LHCN-M2 (cell line): ENCODE measurements at regions not wholly inside any gene's neighbourhood (a gene's known extent, or its start where the extent isn't known, plus 50 kb on each side); places are given as distances from the start of the nearest gene placed in this dataset.
"Not testable (repeated sequence)": the region's sequence is repeated elsewhere in the genome, so short reads cannot be mapped to it uniquely, and the experiment has no call there.

ENCODE experiments used
- DNase-seq: peaks from one replicate; pipeline ENCODE4 v3.0.0-alpha.2; 2012; ENCODE audit warnings: low read depth

DNA sequence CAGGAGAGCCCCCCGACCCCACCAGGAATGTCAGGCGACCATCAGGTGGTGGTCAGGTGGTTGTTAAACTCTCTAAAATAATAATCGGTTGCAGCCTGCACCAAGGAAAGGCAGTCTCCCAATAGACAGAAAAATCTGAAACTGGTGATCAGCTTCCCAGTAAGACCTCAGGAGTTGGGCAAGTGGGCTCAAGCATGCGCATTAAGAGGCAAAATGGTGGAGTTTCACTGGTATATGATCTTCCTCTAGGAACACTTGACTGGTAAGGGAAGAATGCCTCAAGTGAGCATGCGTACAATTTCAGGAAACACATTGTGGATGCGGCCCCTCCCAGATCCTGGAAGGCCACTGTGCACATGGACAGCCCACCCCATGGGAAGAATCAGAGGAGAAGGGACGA lies 619.9 kb downstream of the TYW1 start:
- DNase-seq: no peak

DNA sequence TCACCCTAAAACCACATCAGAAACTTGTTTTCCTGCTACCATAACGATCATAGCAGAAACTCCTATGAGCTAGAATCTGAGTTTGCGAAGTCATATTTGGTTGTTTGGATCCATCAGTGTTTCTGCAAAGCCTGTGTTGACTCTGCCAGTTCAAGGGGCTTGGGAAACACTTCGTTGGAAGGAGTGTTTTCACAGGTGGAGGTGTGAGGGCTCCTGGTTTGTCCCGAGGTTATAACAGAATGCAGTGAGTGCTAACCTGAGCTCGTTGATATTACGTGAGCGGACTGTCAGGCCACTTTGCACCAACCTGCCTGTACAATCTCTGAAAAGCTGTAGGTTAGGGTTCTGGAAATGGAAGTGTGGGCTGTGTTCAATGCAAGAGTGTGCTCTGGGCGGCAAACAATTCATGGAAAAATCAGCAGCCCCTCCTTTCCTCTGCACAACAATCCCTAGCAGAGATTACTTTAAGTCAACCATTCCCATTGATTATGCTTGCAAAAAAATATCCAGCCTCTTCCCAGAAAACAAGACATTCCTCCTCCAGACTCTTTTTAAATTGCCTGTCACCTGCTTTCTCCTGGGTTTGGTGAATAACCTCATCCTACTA lies 622.0 kb downstream of the TYW1 start:
- DNase-seq: no peak

DNA sequence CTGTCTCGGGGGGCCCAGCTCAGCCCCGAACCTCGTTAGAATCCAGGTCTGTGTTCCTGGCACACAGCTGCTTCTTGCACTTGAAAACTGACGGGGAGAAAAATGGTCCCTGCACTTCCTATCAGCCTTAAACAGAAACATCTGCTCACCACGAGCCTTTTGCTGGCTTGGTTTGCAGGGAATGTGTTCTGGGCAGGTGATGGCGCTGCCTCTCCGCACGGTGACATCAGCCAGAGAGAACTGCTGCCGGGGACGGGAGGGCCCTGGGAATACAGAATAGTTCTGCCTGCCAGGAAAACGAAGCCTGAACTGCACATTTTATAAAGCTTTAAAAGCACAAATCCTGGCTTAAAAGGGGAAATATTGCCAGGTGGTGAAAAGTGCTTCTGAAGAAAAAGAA lies 622.5 kb downstream of the TYW1 start:
- no peak for DNase-seq

DNA sequence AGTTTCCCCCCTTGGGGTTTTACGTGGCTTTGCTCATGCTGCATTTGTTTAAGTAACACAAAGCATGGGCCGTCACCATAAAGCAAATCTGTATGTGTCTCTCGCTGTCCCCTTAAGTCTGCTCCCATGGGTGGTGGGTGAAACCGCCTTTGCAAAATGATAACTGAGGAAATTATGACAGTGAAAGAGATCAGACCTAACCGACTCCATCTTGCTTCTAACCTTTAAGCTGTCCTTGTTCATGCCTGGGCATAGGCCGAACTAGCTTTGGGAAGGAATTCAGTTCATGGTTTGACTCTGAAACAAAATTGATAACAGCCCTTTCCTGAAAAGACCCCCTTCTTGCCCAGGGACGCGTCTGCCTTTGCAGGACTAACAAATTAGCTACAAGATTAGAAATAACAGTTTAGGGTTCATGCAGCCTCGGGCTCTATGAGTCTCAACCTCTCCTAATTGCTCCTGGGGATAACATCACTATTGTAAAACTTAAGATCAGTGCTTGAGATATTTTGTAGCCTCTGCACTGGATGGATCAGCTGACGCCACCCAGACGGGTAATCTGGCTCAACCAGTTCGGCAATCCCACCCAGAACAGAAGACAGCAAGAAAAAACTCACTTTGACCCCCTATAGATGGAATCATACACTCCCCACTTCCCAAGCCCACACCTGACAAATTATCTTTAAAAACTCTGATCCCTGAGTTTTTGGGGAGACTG lies 623.7 kb downstream of the TYW1 start:
- no peak for DNase-seq

- no peak for DNase-seq
These were observed 625.1 kb downstream of the TYW1 start for GRCh38 chr7:67621704-67622103.

- no peak for DNase-seq
These were observed 628.7 kb downstream of the TYW1 start for GRCh38 chr7:67625257-67625737.

DNA sequence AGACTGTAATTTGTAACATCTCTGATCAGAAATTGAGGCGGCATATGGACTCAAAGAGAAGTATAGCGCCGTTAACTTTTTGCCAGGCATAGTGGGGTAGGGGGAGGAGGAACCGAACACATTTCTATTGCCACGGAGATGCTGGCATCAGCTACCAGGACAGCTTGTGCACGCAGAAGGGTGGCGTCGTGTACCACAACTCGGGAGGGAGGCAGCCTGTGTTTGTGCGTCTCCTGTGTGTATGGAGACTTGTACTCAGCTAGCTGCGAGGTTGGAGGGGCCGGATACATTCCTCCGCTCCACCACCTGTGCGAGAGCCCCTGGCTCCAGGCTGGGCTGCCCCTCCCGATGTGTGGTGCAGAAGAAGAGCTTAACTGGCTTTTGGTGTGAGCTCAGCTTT lies 634.8 kb downstream of the TYW1 start:
- DNase-seq: no peak

- DNase-seq: no peak
These were observed 638.6 kb downstream of the TYW1 start for GRCh38 chr7:67635271-67635670.

GRCh38 chr7:67636348-67637022 lies 639.9 kb downstream of the TYW1 start:
- no peak for DNase-seq

GRCh38 chr7:67637023-67637358 lies 640.4 kb downstream of the TYW1 start:
- DNase-seq: no peak

DNA sequence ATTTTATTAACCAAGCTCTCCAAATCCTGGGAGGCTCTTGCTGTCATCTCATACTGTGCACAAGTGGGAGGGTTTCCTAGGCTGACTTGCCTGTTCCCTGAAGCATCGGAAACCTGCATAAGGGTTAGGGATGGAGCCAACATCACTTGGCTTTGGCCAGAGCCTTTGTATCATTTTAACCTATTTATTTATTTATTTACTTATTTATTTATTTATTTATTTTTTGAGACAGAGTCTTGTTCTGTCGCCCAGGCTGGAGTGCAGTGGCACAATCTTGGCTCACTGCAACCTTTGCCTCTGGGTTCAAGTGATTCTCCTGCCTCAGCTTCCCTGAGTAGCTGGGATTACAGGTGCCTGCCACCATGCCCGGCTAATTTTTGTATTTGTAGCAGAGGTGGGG lies 645.9 kb downstream of the TYW1 start:
- DNase-seq: not testable (repeated sequence)

DNA sequence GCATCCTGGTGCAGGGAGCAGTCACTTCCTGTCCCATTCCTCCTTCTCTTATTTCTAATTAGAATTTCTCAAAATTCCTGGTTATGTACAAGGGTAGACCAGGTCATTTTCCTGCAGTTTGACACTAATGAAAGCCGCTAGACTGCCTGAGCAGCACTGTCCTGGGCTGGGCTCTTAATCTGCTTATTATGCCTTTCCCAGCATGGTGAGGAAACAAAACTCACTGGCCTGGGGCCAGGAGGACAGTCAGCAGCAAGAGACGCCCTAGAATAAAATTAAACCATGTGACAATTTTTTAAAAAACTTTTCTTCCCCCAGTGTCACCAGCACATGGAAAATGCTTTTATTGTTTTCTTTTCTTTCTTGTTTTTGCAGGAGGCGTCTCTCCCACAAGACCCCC lies 647.5 kb downstream of the TYW1 start:
- DNase-seq: no peak

DNA sequence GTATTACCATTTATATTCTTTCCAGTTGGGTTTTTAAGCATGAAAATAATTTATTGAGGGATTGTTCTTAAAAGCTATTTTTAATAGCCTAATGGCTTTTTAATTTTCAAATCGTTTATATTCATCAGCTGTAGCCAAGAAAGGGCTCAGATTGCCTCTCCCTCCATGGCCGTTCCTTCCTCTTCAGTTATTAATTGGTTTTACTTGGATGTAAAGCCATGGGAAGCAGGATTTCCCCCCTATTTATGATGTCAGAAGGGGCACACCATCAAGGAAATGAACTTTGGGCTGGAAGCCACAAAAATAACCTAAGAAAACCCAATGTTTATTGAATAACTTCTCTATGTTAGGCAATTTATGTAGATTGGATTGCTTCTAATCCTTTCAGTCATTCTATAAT lies 656.3 kb downstream of the TYW1 start:
- no peak for DNase-seq

- no peak for DNase-seq
These were observed 657.3 kb downstream of the TYW1 start for GRCh38 chr7:67653856-67654454.

DNA sequence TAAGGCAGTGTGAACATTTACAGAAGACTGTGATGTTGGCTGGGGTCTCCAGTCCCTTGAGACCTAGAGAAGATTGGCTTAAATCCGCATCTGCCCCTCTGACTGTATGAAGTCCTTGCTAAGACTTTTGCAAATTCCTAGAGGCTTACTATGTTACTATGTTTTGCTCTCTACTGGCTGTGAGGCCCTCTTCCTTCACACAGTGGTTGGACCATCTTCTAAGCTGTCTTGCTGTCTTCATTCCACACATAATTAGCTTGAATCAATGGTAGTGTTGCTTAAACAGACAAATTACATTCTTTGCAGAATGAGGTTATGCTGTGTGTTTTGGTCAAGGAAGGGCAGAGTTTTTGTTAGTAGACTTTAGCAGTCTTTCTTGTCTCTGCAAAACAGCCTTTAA lies 658.0 kb downstream of the TYW1 start:
- no peak for DNase-seq

DNA sequence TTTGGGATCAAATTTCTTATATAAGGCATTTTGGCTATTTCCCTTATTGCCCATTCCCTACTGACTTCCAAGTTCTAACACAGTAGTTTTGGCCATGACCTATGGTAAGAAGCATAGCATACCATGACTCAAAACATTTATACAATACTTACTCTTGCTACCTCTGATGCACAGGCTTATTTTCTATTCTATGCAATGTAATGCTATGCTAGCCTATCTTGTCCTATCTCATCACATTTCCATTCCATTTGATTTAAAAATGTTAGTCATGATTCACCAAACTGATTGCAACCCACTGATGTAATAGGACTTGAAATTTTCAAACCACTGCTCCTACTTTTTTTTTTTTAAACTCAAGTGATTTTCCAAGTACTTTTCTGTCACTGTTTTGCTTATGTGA lies 658.5 kb downstream of the TYW1 start:
- no peak for DNase-seq

DNA sequence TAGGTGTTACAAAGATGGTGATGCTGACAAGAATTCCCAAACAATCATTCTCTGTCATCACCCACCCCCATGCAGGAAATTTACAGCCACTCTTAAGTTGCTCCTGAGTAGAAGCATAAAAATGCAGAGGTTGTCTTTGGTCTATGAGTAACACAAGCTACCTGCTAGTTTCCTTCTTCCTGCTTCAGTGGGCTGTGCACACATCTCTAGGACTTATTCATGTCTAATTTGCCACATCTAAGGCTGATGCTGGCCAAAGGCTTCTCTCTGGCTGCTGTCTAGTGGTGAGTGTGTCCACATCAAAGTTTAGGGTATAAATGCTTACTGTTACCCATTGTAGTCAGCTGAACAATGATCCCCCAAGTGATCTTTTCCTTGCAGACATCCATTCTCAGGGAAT lies 662.5 kb downstream of the TYW1 start:
- no peak for DNase-seq

- no peak for DNase-seq
These were observed 666.2 kb downstream of the TYW1 start for GRCh38 chr7:67662804-67663203.

- no peak for DNase-seq
These were observed 667.0 kb downstream of the TYW1 start for GRCh38 chr7:67663644-67664043.

- not testable (repeated sequence) for DNase-seq
These were observed 669.7 kb downstream of the TYW1 start for GRCh38 chr7:67666359-67666758.

DNA sequence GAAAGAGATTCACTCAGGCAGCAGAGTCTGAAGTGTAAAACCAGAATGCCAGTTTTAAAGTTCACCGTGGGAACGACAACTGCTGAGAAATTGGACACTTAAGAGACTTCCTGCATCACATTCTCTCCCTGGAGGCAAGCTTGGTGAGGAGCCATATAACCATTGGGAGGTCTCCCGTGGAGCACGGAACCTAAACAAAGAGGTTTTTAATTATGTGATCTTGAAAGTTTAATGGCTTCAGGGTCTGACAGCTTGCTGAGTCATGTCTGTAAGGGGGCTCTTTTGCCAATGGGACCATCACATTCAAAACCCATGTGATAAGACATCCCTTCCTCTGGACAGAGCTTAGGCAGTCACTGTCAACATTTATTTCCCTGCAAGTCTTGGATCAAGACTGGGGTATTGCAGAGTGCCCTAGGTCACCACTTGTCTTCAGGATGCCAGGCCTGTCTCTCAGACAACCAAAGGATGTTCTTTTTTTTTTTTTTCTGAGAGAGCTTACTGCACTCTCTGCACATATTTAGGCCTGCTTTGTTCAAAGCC lies 674.4 kb downstream of the TYW1 start:
- DNase-seq: no peak

DNA sequence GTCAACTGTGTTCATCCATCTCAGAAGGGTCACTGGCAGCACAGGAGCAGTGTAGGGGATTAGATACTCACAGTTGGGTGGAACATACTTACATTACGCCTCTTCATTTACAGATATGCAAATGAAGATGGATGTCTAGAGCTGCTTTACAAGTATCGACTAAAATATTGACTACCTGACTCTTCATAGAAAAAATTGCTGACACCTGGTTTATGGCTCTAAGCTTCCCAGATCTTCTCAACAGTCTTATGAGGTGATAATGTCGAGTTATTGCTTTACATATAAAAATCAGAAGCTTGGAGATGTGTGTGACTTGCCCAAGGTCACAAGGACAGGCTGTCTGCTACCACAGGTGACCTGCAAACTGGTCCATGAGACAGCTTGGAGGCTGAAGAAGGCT lies 677.2 kb downstream of the TYW1 start:
- DNase-seq: no peak
